Mesodermal cell (in vitro differentiated cells): ENCODE measurements at regions not wholly inside any gene's neighbourhood (a gene's known extent, or its start where the extent isn't known, plus 50 kb on each side); places are given as distances from the start of the nearest gene placed in this dataset.

Source experiments
- H3K27ac ChIP-seq: 2 replicates; pipeline ENCODE4 v1.7.0; 2013; ENCODE audit warnings: mild to moderate bottlenecking, low read depth, low read length, moderate library complexity; ENCODE audit not compliant: severe bottlenecking
- H3K36me3 ChIP-seq: 2 replicates; pipeline ENCODE4 v1.7.1; 2013; ENCODE audit warnings: mild to moderate bottlenecking, low read length, moderate library complexity; ENCODE audit not compliant: control insufficient read depth, insufficient read depth
- H3K4me1 ChIP-seq: one replicate; pipeline ENCODE4 v1.7.1; 2013; ENCODE audit warnings: mild to moderate bottlenecking, low read length; ENCODE audit not compliant: insufficient read depth, control insufficient read depth, poor library complexity, severe bottlenecking
- H3K4me3 ChIP-seq: 2 replicates; pipeline ENCODE4 v1.7.0; 2013; ENCODE audit warnings: low read length, control low read depth, mild to moderate bottlenecking; ENCODE audit not compliant: insufficient read depth, poor library complexity, severe bottlenecking; ENCODE audit errors: extremely low read depth
- H3K9me3 ChIP-seq: 2 replicates; pipeline ENCODE4 v1.7.1; 2013; ENCODE audit warnings: mild to moderate bottlenecking, low read length, moderate library complexity; ENCODE audit not compliant: control insufficient read depth
- WGBS, 2 experiments: methylation state at CpG; one replicate each; pipeline ENCODE4 v1.1.5; 2013; ENCODE audit warnings: missing lambda C conversion rate in 2 of 2; ENCODE audit not compliant: insufficient coverage in 2 of 2; 5-methylcytosine and 5-hydroxymethylcytosine counted together

DNA sequence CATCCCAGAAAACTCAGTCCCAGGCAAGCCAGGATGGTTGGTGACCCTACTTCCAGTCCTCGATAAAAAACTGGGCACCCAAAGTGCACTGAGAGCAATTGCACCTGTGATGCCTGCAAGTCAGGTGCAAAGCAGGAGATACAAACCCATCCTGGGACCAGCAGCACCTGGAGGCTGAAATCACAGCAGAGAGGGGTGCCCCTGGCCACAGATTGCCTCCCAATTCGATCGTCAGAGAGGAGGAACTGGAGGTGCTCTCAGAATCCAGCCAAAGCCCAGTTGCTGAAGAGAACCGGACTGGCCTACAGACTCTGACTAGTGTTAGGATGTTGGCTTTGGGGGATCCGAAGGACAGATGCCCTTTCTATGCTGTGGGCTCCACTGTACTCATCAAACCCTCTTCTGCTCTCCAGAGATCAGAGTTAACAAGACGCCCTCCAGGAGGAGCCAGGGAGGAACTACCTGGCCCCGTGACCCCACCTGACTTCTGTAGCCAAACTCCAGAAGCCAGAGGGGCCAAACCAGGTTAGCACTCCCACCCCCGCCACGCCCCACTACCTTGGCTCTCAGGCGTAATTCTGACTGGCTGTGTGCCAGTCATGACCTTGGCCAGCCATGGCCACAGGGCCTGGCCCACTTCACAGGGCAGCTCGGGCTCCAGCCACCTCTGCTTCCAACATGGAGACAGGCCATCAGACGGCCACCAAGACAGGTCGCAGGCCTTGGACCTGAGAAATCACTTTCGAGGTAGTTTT, 284.5 kb upstream of the RTL1 start:
- 84 to 88% methylated on average over 11 to 13 of the region's 14 CpGs for WGBS, 2 experiments
- no peak overlapping the region for H3K4me3 ChIP-seq
- no peak overlapping the region for H3K27ac ChIP-seq
- no peaks in the 10 kb centered on the region for H3K9me3 ChIP-seq
- no peaks in the 10 kb centered on the region for H3K4me1 ChIP-seq
- H3K36me3 ChIP-seq: no peaks in the 10 kb centered on the region

GRCh38 chr14:101188571-101188915, 285.0 kb upstream of the RTL1 start:
- Histone ChIP-seq H3K36me3 (no peaks in the 10 kb centered on the region), H3K27ac (no peak overlapping the region), H3K4me3 (no peak overlapping the region), H3K9me3 (no peaks in the 10 kb centered on the region), H3K4me1 (no peaks in the 10 kb centered on the region)
- WGBS, 2 experiments: 87 to 92% methylated on average over 7 of the region's 7 CpGs

GRCh38 chr14:101189266-101189665, 285.7 kb upstream of the RTL1 start:
- Histone ChIP-seq H3K27ac (no peak overlapping the region), H3K36me3 (no peaks in the 10 kb centered on the region), H3K4me3 (no peak overlapping the region), H3K4me1 (no peaks in the 10 kb centered on the region), H3K9me3 (no peaks in the 10 kb centered on the region)
- WGBS, 2 experiments: 90 to 95% methylated on average over 2 of the region's 2 CpGs

DNA sequence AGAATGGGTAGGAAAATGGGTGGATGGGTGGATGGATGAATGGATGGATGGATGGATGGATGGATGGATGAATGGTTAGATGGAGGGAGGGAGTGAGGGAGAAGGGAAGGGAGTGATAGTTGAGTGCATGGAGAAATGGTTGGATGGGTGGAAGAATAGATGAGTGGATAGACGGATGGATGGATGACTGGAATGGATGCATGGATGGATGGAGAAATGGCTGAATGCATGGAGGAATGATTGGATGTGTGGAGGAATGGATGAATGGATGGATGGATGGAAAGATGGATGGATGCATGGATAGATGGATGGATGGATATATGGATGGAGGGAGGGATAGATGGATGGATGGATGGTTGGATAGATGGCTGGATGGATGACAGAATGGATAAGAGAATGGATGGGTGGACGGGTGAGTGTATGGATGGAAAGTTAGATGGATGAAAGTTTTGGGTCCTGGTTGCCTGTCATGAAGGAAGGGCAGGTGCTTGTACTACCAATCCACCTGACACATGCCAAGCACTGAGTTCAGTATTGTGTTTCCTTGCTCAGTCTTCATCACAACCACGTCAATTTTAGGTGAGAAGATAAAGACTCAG, 286.5 kb upstream of the RTL1 start:
- Histone ChIP-seq H3K36me3 (no peaks in the 10 kb centered on the region), H3K4me1 (no peaks in the 10 kb centered on the region), H3K9me3 (no peaks in the 10 kb centered on the region), H3K4me3 (no peak overlapping the region), H3K27ac (no peak overlapping the region)
- WGBS, 2 experiments: 88 to 90% methylated on average over 3 of the region's 3 CpGs

GRCh38 chr14:101191101-101191720, 287.7 kb upstream of the RTL1 start:
- H3K27ac ChIP-seq: no peak overlapping the region
- H3K4me3 ChIP-seq: no peak overlapping the region
- 88 to 100% methylated on average over 3 to 4 of the region's 6 CpGs for WGBS, 2 experiments
- H3K4me1 ChIP-seq: no peaks in the 10 kb centered on the region
- no peaks in the 10 kb centered on the region for H3K36me3 ChIP-seq
- H3K9me3 ChIP-seq: no peaks in the 10 kb centered on the region

DNA sequence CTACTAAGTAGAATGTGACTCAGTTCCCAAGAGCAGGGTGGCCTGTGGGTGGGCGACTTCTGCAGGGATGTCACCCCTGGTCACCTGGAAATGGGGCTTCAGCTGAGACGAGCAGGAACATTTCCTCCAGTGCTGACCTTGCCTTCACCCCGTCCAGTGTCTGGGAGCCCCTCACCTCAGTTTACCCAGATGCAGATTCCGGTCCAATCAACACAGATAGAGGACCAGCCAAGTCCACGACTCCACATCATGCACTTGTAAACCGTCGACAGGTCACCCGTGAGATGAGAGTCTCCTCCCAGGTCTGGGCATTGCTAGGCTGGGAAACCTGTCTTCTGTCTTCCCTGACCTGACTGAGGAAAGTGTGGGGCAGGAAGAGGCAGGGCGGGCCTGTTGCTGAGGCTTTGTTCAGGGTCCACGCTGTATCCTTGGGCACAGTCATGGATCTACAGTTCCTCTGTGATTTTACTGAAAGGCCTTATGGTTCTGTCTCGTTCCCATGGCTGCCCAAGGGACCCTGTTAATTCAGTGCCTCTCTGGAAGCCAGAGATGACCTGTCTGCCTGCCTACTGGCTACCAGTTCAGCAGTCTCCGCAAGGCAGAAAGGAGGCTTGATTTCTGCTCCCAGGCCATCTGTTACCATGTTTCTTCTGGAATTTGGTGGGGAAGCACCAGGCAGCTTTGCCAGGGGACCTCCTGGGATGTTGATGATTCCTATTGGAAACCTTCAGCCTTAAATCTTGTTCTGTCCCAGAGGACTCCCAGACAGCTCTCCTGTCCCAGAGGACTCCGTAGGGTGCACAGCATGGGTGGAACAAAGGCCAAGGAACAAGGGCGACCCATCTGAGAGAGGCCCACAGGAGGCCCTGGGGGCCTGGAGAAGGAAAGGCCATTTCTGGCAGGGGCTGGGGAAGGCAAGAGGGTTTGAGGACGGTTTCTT, 288.5 kb upstream of the RTL1 start:
- 90 to 96% methylated on average over 12 to 14 of the region's 15 CpGs for WGBS, 2 experiments
- Histone ChIP-seq H3K4me1 (no peaks in the 10 kb centered on the region), H3K27ac (no peak overlapping the region), H3K36me3 (no peaks in the 10 kb centered on the region), H3K9me3 (no peaks in the 10 kb centered on the region), H3K4me3 (no peak overlapping the region)

- Histone ChIP-seq H3K9me3 (no peaks in the 10 kb centered on the region), H3K36me3 (no peaks in the 10 kb centered on the region), H3K27ac (no peak overlapping the region), H3K4me3 (no peak overlapping the region), H3K4me1 (no peaks in the 10 kb centered on the region)
- WGBS, 2 experiments: 83 to 93% methylated on average over 3 of the region's 4 CpGs
These were observed 289.1 kb upstream of the RTL1 start for GRCh38 chr14:101192661-101193000.

DNA sequence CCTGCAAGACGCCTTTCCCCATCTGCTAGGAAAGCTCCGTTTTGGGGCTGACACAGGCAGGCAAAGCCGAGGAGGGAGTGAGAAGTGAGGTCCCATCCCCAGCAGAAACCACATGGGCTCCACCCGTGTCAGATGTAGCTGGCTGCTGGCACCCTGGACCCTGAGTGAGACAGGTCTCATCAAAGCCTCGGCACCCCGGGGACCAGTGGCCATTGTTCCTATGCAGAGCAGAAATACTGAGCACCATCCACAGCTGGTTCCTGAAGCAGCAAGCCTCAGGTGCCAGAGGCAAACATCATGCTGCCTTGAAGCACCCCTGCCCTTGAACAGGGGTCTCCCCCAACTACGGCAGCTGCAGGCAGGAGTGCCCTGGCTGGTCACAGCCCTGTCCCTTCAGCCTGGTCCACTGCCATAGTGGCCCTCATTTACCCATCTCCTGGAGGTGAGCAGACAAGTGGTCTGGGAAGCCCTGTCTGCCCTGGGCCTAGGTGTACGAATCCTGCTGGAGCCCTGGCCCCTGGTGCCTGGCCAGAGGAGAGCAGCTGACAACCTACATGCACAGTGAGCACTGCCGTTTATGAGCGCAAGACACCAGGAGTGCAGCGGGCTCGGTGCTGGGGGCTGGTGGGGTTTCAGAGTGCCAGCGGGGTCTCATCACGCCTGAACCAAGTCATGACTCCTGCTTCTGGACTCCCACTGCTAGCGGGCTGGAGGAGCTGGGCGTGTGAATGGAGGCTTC, 289.8 kb upstream of the RTL1 start:
- WGBS, 2 experiments: 90 to 97% methylated on average over 16 of the region's 16 CpGs
- no peak overlapping the region for H3K27ac ChIP-seq

DNA sequence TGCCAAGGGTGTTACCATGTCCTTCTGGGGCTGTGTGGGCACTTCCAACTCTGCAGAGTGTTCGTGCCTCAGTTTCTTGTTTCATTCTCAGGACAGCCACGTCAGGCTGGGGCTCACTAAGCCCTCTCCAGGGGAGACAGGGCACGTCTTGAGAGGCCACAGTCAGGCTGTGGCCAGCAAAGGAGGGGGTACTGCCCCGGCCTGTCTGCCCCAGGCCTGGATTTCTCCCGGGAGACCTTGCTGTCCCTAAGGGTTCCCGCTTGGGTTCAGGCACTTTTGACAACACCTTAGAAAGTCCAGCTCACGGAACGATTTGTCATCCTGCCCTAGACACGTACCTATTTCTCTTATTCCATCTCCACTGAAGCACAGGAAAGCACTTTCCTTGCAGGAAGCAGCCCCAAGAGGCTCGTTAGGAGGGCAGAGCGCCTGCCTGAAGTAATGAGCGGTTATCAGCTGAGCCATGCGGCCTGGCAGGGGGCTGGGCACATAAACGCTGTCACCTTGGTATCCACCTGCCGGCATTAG, 290.4 kb upstream of the RTL1 start:
- no peaks in the 10 kb centered on the region for H3K36me3 ChIP-seq
- H3K4me1 ChIP-seq: no peaks in the 10 kb centered on the region
- 76 to 85% methylated on average over 15 of the region's 15 CpGs for WGBS, 2 experiments

More for the DNA sequence above, 289.8 kb upstream of the RTL1 start:
- Histone ChIP-seq H3K9me3 (no peaks in the 10 kb centered on the region), H3K36me3 (no peaks in the 10 kb centered on the region), H3K4me1 (no peaks in the 10 kb centered on the region), H3K4me3 (no peak overlapping the region)

More for the DNA sequence above, 290.4 kb upstream of the RTL1 start:
- H3K4me3 ChIP-seq: no peak overlapping the region
- H3K27ac ChIP-seq: no peak overlapping the region
- H3K9me3 ChIP-seq: no peaks in the 10 kb centered on the region
